Natural killer cell treated with Interleukin-12 subunit alpha and Interleukin-12 subunit beta and Interleukin-15 and Interleukin-18, amount 100 ng/mL, for 72 hours (primary cell): ENCODE measurements at regions not wholly inside any gene's neighbourhood (a gene's known extent, or its start where the extent isn't known, plus 50 kb on each side); places are given as distances from the start of the nearest gene placed in this dataset.

Source experiments
- ATAC-seq, 2 donors: fragments of 150-1000 bp; cut with Tn5 transposase in 1 of 2; sonication (Bioruptor Pico), chemical (Tn5 transposase) in 1 of 2; 2 replicates each; pipeline ENCODE4 v1.10.0; 2021
- DNase-seq: peaks from one replicate; pipeline ENCODE4 v3.0.0; 2022; ENCODE audit warnings: low spot score
- H3K27ac Mint-ChIP-seq, 2 donors: 1 replicate in 1 of 2; 2 replicates in 1 of 2; pipeline ENCODE4 v1.8.0; 2022; ENCODE audit warnings: mixed read lengths in 2 of 2, mild to moderate bottlenecking in 1 of 2, moderate library complexity in 1 of 2
- H3K27me3 Mint-ChIP-seq, 2 donors: 1 replicate in 1 of 2; 2 replicates in 1 of 2; pipeline ENCODE4 v1.8.0; 2022; ENCODE audit warnings: mixed read lengths in 2 of 2
- H3K36me3 Mint-ChIP-seq: one replicate; pipeline ENCODE4 v1.8.0; 2022; ENCODE audit warnings: mixed read lengths
- H3K4me1 Mint-ChIP-seq, 2 donors: 1 replicate in 1 of 2; 2 replicates in 1 of 2; pipeline ENCODE4 v1.8.0; 2022; ENCODE audit warnings: low read depth in 2 of 2, mixed read lengths in 2 of 2, mild to moderate bottlenecking in 1 of 2
- H3K4me3 Mint-ChIP-seq: one replicate; pipeline ENCODE4 v1.8.0; 2022; ENCODE audit warnings: mixed read lengths
- H3K9me3 Mint-ChIP-seq: 2 replicates; pipeline ENCODE4 v1.8.0; 2022; ENCODE audit warnings: mixed read lengths

GRCh38 chr4:115740806-115741205 lies 627.4 kb upstream of the NDST4 start:
- H3K4me1 Mint-ChIP-seq, result no peaks in the 10 kb centered on the region
- no peak overlapping the region for H3K27ac Mint-ChIP-seq
- no peaks in the 10 kb centered on the region for H3K27me3 Mint-ChIP-seq
- DNase-seq (no peak), ATAC-seq (no peak)
- peaks cover 7% of the 10 kb centered on the region for H3K9me3 Mint-ChIP-seq
- no peaks in the 10 kb centered on the region for H3K36me3 Mint-ChIP-seq
- H3K4me3 Mint-ChIP-seq, result no peak overlapping the region

GRCh38 chr4:115729739-115730266 lies 616.4 kb upstream of the NDST4 start:
- ATAC-seq (no peak), DNase-seq (no peak)
- Mint-ChIP-seq H3K9me3 (peaks cover 9% of the 10 kb centered on the region), H3K27ac (no peak overlapping the region), H3K27me3 (no peaks in the 10 kb centered on the region), H3K36me3 (no peaks in the 10 kb centered on the region), H3K4me3 (no peak overlapping the region), H3K4me1 (no peaks in the 10 kb centered on the region)

- ATAC-seq, result no peak
- H3K27me3 Mint-ChIP-seq, result no peaks in the 10 kb centered on the region
- peaks cover 6% of the 10 kb centered on the region for H3K9me3 Mint-ChIP-seq
- no peak for DNase-seq
- no peak overlapping the region for H3K4me3 Mint-ChIP-seq
- H3K4me1 Mint-ChIP-seq, result no peaks in the 10 kb centered on the region
- no peak overlapping the region for H3K27ac Mint-ChIP-seq
- H3K36me3 Mint-ChIP-seq, result peaks cover 6% of the 10 kb centered on the region
Observed at GRCh38 chr4:115723621-115724020, 610.2 kb upstream of the NDST4 start.

GRCh38 chr4:115720611-115721010 lies 607.2 kb upstream of the NDST4 start:
- Mint-ChIP-seq H3K27me3 (no peaks in the 10 kb centered on the region), H3K36me3 (peaks cover 6% of the 10 kb centered on the region), H3K4me1 (no peaks in the 10 kb centered on the region), H3K27ac (no peak overlapping the region), H3K9me3 (peaks cover 6% of the 10 kb centered on the region), H3K4me3 (no peak overlapping the region)
- DNase-seq (no peak), ATAC-seq (no peak)

- Mint-ChIP-seq H3K36me3 (peaks cover 4% of the 10 kb centered on the region), H3K9me3 (peaks cover 15% of the 10 kb centered on the region), H3K27ac (no peak overlapping the region), H3K27me3 (no peaks in the 10 kb centered on the region), H3K4me1 (no peaks in the 10 kb centered on the region), H3K4me3 (no peak overlapping the region)
- DNase-seq (no peak), ATAC-seq (no peak)
Observed at GRCh38 chr4:115711575-115711974, 598.2 kb upstream of the NDST4 start.

- Mint-ChIP-seq H3K27me3 (no peaks in the 10 kb centered on the region), H3K36me3 (peaks cover 9% of the 10 kb centered on the region), H3K4me1 (no peaks in the 10 kb centered on the region), H3K4me3 (no peak overlapping the region), H3K27ac (no peak overlapping the region), H3K9me3 (peaks cover 18% of the 10 kb centered on the region)
- no peak for ATAC-seq
- DNase-seq, result no peak
Observed at GRCh38 chr4:115688961-115689360, 575.5 kb upstream of the NDST4 start.

- Mint-ChIP-seq H3K27me3 (no peaks in the 10 kb centered on the region), H3K4me1 (no peaks in the 10 kb centered on the region), H3K4me3 (no peak overlapping the region), H3K36me3 (peaks cover 5% of the 10 kb centered on the region), H3K9me3 (peaks cover 16% of the 10 kb centered on the region), H3K27ac (no peak overlapping the region)
- ATAC-seq, result no peak
- DNase-seq, result no peak
Observed at GRCh38 chr4:115687052-115687755, 573.8 kb upstream of the NDST4 start.

- no peak overlapping the region for H3K4me3 Mint-ChIP-seq
- no peak for ATAC-seq
Observed at GRCh38 chr4:115678425-115678941, 565.1 kb upstream of the NDST4 start.

GRCh38 chr4:115675719-115676118 lies 562.3 kb upstream of the NDST4 start:
- H3K4me1 Mint-ChIP-seq, result no peaks in the 10 kb centered on the region
- no peak overlapping the region for H3K4me3 Mint-ChIP-seq
- DNase-seq, result no peak
- H3K27me3 Mint-ChIP-seq, result no peaks in the 10 kb centered on the region
- no peaks in the 10 kb centered on the region for H3K36me3 Mint-ChIP-seq
- no peak for ATAC-seq
- no peak overlapping the region for H3K27ac Mint-ChIP-seq
- H3K9me3 Mint-ChIP-seq, result peaks cover 4% of the 10 kb centered on the region

More at GRCh38 chr4:115678425-115678941, 565.1 kb upstream of the NDST4 start:
- H3K9me3 Mint-ChIP-seq, result peaks cover 4% of the 10 kb centered on the region
- no peak for DNase-seq
- H3K4me1 Mint-ChIP-seq, result no peaks in the 10 kb centered on the region
- H3K27ac Mint-ChIP-seq, result no peak overlapping the region
- H3K36me3 Mint-ChIP-seq, result no peaks in the 10 kb centered on the region
- no peaks in the 10 kb centered on the region for H3K27me3 Mint-ChIP-seq

- DNase-seq (no peak), ATAC-seq (no peak)
- no peaks in the 10 kb centered on the region for H3K4me1 Mint-ChIP-seq
- H3K9me3 Mint-ChIP-seq, result peaks cover 4% of the 10 kb centered on the region
- no peak overlapping the region for H3K27ac Mint-ChIP-seq
- no peaks in the 10 kb centered on the region for H3K36me3 Mint-ChIP-seq
- H3K4me3 Mint-ChIP-seq, result no peak overlapping the region
- H3K27me3 Mint-ChIP-seq, result no peaks in the 10 kb centered on the region
Observed at GRCh38 chr4:115674485-115674884, 561.1 kb upstream of the NDST4 start.

GRCh38 chr4:115671581-115671980 lies 558.2 kb upstream of the NDST4 start:
- Mint-ChIP-seq H3K4me1 (no peaks in the 10 kb centered on the region), H3K9me3 (peaks cover 4% of the 10 kb centered on the region), H3K27ac (no peak overlapping the region), H3K4me3 (no peak overlapping the region), H3K36me3 (no peaks in the 10 kb centered on the region), H3K27me3 (no peaks in the 10 kb centered on the region)
- ATAC-seq, result no peak
- no peak for DNase-seq

GRCh38 chr4:115670930-115671329 lies 557.5 kb upstream of the NDST4 start:
- Mint-ChIP-seq H3K9me3 (peaks cover 4% of the 10 kb centered on the region), H3K4me1 (no peaks in the 10 kb centered on the region), H3K27ac (no peak overlapping the region), H3K36me3 (no peaks in the 10 kb centered on the region), H3K4me3 (no peak overlapping the region), H3K27me3 (no peaks in the 10 kb centered on the region)
- ATAC-seq (no peak), DNase-seq (no peak)

- no peak overlapping the region for H3K4me3 Mint-ChIP-seq
- H3K36me3 Mint-ChIP-seq, result no peaks in the 10 kb centered on the region
- H3K4me1 Mint-ChIP-seq, result no peaks in the 10 kb centered on the region
- no peak overlapping the region for H3K27ac Mint-ChIP-seq
- H3K27me3 Mint-ChIP-seq, result no peaks in the 10 kb centered on the region
- DNase-seq (no peak), ATAC-seq (no peak)
- no peaks in the 10 kb centered on the region for H3K9me3 Mint-ChIP-seq
Observed at GRCh38 chr4:115668396-115668795, 555.0 kb upstream of the NDST4 start.

- ATAC-seq, result no peak
- no peak for DNase-seq
- Mint-ChIP-seq H3K4me1 (no peaks in the 10 kb centered on the region), H3K27ac (no peak overlapping the region), H3K27me3 (no peaks in the 10 kb centered on the region), H3K4me3 (no peak overlapping the region), H3K9me3 (no peaks in the 10 kb centered on the region), H3K36me3 (no peaks in the 10 kb centered on the region)
Observed at GRCh38 chr4:115664285-115664684, 550.9 kb upstream of the NDST4 start.

GRCh38 chr4:115660465-115660864 lies 547.0 kb upstream of the NDST4 start:
- DNase-seq (no peak), ATAC-seq (no peak)
- Mint-ChIP-seq H3K27me3 (no peaks in the 10 kb centered on the region), H3K4me1 (no peaks in the 10 kb centered on the region), H3K9me3 (peaks cover 9% of the 10 kb centered on the region), H3K36me3 (no peaks in the 10 kb centered on the region), H3K27ac (no peak overlapping the region), H3K4me3 (no peak overlapping the region)
